ENCODE measurements at regions not wholly inside any gene's neighbourhood (a gene's known extent, or its start where the extent isn't known, plus 50 kb on each side); places are given as distances from the start of the nearest gene placed in this dataset.
"Not testable (repeated sequence)": the region's sequence is repeated elsewhere in the genome, so short reads cannot be mapped to it uniquely, and the experiment has no call there.

DNA sequence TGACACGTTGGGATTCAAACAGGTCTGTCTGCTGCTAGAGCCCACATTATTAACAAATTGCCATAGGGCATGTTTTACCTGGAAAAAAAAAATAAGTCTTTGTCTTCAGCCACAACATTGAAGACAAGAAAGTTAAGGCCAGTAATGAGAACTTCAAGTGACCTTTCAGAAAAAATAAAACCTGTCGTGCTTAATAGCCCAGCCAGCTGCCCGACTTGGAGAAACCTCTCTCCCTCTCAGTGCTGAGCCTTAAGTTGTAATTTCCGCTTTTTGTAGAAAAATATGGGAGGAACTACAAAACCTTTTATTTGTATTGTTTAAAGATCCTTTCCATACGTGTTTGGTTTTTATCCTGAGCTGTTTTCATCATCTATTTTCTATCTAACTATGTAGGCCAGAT is 454.3 kb upstream of the SLITRK6 start:
- not testable (repeated sequence) for DNase-seq (ENCODE audit: low spot score)

DNA sequence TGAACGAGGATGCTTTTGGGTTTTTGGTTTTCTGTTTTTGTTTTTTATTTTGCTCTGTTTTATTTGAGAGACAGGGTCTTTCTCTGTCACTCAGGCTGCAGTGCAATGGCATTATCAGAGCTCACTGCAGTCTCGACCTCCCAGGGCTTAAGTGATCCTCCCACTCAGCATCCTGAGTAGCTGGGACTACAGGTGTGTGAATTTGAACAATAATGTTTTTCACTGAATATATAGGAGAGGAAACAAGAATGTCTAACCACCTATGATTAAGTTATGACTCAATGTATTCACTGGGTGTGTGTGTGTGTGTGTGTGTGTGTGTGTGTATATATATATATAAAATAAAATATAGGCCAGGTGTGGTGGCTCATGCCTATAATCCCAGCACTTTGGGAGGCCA is 456.6 kb upstream of the SLITRK6 start:
- not testable (repeated sequence) for DNase-seq (ENCODE audit: low spot score)

GRCh38 chr13:86269511-86269910 is 470.3 kb upstream of the SLITRK6 start:
- no peak for DNase-seq (ENCODE audit: low spot score)

GRCh38 chr13:86282442-86282841 is 483.2 kb upstream of the SLITRK6 start:
- DNase-seq (ENCODE audit: low spot score) = no peak

GRCh38 chr13:86283031-86283430 is 483.8 kb upstream of the SLITRK6 start:
- no peak for DNase-seq (ENCODE audit: low spot score)

GRCh38 chr13:86298725-86299124 is 499.5 kb upstream of the SLITRK6 start:
- DNase-seq (ENCODE audit: low spot score) = no peak

DNA sequence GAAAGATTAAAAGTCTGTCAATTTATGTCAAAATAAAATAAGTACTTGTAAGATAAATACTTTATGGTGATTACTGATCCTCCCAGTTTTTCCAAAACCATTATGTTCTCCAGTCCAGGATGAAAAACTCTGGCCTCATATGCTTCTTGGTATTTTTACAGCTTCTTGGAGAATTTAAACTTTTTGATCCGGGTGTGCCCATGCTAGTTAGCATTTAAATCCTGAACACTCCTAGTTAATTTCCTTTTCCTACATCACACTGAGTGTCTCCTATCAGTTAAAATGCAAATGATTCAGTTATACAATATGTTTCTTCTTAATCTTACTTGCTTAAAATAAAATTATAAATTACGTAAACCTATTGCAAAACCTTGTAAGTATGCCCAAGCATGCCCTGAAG is 499.9 kb upstream of the SLITRK6 start:
- no peak for DNase-seq (ENCODE audit: low spot score)

GRCh38 chr13:86309881-86310280 is 510.7 kb upstream of the SLITRK6 start:
- DNase-seq (ENCODE audit: low spot score) = no peak

DNA sequence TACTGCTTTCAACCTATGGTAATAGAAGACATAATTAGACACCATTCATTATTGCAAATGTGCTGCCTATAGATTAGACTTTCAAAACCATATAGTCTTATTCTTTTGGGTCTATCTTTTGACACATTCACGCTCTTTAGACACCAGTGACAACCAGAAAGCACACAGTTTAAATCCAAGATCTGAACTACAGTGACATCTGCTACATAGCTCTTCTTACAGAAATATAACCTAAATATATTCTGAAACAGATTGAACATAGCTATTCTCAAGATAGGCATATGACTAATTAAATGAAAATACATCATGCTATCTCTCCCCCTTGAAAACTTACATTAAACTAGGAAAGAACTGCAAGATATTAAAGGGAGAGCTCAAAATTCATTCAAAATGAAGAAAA is 514.2 kb upstream of the SLITRK6 start:
- no peak for DNase-seq (ENCODE audit: low spot score)

DNA sequence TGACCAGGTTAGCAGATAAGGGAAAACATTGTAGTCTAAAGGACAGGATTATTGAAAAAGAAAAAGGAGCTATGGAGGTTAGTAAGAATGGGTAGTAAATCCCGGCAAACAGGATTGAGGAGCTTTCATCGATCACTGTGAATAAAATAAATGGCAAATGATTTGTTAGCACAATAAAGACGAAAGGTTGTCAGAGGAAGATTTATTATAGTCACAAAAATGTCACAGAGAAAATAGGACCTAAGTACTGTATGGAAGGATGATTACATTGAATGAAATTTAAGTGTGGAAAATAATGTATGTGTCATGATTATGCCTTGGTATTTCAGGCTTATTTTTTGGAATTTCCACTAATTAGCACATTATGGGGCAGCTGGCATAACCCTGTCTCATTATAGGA is 519.2 kb upstream of the SLITRK6 start:
- no peak for DNase-seq (ENCODE audit: low spot score)

DNA sequence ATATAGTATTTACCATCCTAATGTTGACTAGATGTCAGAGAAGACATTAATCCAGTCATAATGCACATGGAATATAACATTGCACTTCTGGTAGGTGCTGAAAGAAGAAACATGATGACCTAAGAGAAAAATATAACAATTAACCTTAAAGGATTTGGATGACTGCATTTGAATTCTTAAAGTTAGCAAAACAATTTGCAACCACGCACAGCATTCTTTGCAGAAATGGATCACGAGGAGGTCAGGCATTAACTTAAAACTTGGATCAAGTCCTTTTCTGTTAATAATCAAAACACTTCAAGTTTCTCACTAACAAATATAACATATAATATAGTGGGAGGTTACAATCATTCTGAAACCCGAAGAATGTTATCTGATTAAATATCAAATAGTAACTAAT is 525.0 kb upstream of the SLITRK6 start:
- no peak for DNase-seq (ENCODE audit: low spot score)

DNA sequence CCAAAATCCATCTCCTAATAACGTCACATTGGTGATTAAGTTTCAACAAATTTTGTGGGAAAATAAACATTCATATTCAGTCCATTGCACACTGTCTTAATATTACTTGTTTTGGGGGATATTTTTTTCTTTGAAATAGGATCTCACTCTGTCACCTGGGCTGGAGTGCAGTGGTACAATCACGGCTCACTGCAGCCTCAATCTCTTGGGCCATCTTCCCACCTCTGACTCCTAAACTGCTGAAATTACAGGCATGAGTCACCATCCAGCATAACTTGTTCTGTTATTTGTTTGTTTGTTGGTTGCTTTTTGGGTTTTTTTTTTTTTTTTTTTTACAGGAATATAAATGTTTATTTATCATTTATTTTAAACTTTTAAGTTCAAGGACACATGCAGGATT is 556.1 kb upstream of the SLITRK6 start:
- no peak for DNase-seq (ENCODE audit: low spot score)

- no peak for DNase-seq (ENCODE audit: low spot score)
These were observed 557.9 kb upstream of the SLITRK6 start for GRCh38 chr13:86357106-86357505.

DNA sequence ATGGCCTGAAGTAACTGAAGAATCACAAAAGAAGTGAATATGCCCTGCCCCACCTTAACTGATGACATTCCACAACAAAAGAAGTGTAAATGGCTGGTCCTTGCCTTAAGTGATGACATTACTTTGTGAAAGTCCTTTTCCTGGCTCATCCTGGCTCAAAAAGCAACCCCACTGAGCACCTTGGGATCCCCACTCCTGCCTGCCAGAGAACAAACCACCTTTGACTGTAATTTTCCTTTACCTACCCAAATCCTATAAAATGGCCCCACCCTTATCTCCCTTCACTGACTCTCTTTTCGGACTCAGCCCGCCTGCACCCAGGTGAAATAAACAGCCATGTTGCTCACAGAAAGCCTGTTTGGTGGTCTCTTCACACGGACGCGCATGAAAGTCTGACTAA is 564.5 kb upstream of the SLITRK6 start:
- DNase-seq (ENCODE audit: low spot score) = not testable (repeated sequence)

DNA sequence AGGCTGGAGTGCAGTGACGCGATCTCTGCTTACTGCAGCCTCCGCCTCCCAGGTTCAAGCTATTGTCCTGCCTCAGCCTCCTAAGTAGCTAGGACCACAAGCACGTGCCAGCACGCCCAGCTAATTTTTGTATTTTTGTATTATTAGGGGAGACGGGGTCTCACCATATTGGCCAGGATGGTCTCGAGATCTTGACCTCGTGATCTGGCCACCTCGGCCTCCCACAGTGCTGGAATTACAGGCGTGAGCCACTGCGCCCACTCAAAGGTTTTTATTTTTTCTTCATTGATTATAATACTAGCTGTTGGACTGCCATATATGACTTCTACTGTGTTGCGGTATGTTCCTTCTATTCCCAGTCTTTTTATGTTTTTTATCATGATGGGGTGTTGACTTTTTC is 569.7 kb upstream of the SLITRK6 start:
- DNase-seq (ENCODE audit: low spot score) = no peak

- DNase-seq (ENCODE audit: low spot score) = no peak
These were observed 578.2 kb upstream of the SLITRK6 start for GRCh38 chr13:86377451-86377850.

- DNase-seq (ENCODE audit: low spot score) = no peak
These were observed 579.4 kb upstream of the SLITRK6 start for GRCh38 chr13:86378628-86379027.

GRCh38 chr13:86383151-86383550 is 583.9 kb upstream of the SLITRK6 start:
- no peak for DNase-seq (ENCODE audit: low spot score)

DNA sequence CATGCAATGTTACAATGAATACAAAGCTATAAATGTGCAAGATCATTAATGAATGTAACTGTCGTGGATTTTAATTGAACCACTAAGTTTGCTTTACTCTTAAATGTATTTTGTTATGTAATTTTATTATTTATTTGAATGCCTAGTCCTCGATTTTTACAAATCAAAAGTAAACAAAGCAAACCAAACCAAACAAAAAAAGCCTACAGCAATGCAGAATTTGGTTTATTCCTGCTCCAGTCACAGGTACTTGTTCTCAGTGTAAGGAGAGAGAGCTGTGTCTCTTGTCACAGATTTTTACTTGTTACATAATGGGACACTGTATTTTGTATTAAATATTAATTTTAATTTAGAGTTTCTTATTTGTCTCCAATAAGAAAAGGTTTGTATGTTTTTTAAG is 584.3 kb upstream of the SLITRK6 start:
- no peak for DNase-seq (ENCODE audit: low spot score)

DNA sequence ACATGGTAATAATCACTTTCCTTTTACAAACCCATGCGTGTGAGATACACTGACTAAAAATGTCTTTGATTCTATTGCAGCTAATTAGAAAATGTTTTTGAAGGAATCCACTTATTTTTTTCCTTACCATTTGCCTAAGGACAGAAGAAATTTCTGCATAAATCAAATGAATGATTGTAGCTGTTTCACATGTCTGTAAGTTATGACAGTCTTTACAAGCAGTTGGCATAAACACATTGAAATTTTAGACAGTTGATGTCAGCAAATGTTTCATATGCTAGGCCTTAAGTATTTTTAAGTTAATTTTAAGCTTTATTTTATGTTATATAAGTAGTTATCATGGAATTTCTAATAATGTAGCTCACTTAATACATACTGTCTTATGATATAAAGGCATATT is 598.4 kb upstream of the SLITRK6 start:
- no peak for DNase-seq (ENCODE audit: low spot score)

DNA sequence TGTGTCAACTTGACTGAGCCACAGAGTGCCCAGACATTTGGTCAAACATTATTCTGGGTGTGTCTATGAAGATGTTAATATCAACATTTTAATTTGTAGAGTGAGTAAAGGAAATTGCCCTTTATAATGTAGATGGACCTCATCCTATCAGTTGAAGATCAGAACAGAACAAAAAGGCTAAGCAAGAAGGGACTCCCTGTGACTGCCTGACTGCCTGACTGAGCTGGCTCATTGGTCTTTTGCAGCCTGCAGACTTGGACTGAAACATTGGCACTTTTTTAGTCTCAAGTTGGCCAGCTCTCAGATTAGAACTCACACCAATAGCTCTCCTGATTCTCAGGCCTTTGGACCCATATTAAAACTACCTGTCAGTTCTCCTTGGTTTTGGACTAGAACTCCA is 600.4 kb upstream of the SLITRK6 start:
- DNase-seq (ENCODE audit: low spot score) = no peak

DNA sequence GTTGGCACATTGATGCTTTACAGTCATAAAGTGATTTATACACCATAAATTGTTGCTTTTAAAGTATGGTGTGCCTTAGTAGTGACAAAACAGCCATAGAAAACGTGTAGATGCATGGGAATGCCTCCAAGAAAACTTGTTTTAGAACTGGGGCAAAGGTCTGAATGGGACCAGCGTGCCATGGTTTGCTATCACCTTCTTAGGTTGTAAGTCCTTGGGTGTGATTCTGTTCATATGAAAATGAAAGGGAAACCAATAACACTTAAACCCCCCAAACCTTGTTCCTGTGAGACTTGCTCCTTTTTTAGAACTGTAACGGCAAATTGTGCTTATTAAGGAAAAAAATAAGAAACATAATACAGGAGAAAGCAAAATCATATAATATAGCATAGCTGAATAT is 603.3 kb upstream of the SLITRK6 start:
- DNase-seq (ENCODE audit: low spot score) = no peak

- DNase-seq (ENCODE audit: low spot score) = no peak
These were observed 604.0 kb upstream of the SLITRK6 start for GRCh38 chr13:86403181-86403580.

DNA sequence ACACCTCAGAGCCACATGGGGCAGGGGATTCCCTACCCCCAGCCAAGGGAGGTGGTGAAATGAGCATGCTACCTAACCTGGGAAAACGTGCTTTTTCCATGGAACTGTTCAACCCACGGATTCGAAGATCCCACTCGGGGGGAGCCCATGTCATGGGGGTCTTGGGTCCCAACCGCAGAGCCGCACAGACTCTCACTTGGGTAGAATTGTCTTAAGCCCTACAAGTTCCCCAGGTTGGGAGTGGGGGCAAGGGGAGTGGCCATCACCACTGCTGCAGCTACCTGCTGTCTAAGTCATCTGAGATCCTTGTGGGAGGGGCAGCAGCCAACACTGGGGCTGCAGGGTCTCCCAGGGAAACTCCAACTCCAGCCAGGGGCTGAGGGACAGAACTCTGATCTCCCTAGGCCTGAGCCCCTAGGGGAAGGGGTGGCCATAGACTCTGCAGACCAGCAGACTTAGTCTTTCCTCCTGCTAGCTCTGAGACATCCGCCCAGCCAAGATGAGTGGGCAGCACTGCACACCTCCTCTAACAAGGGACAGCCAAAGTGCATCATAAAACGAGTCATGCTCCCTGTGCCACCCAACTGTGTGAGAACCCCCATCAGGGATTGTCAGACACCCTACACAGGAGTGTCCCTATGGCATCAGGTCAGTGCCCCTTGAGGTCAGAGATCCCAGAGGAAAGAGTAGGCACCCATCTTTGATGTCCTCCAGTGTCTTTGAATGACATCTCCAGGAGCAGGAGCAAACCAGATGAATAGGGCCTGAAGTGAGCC is 610.4 kb upstream of the SLITRK6 start:
- no peak for DNase-seq (ENCODE audit: low spot score)
